H9 (cell line): ENCODE measurements at regions not wholly inside any gene's neighbourhood (a gene's known extent, or its start where the extent isn't known, plus 50 kb on each side); places are given as distances from the start of the nearest gene placed in this dataset.

ENCODE experiments used
- DNase-seq: peaks from one replicate; pipeline ENCODE4 v3.0.0-alpha.2; 2017
- H2AFZ ChIP-seq: one replicate; pipeline ENCODE4 v1.6.1; 2013; ENCODE audit warnings: mild to moderate bottlenecking, low read length, control low read depth, moderate library complexity
- H2AK5ac ChIP-seq: 2 replicates; pipeline ENCODE4 v1.6.1; 2013; ENCODE audit warnings: low read length, control low read depth, mixed read lengths; ENCODE audit not compliant: insufficient read length
- H2BK120ac ChIP-seq: one replicate; pipeline ENCODE4 v1.6.1; 2013; ENCODE audit warnings: low read depth, mild to moderate bottlenecking, low read length, control low read depth, inconsistent platforms; ENCODE audit not compliant: poor library complexity, severe bottlenecking
- H2BK12ac ChIP-seq: 2 replicates; pipeline ENCODE4 v1.6.1; 2013; ENCODE audit warnings: low read length, control low read depth, mixed read lengths, low read depth; ENCODE audit not compliant: insufficient read length
- H2BK15ac ChIP-seq: 2 replicates; pipeline ENCODE4 v1.6.1; 2013; ENCODE audit warnings: low read depth, low read length, control low read depth
- H2BK20ac ChIP-seq: one replicate; pipeline ENCODE4 v1.6.1; 2013; ENCODE audit warnings: low read depth, mild to moderate bottlenecking, low read length, control low read depth, inconsistent platforms; ENCODE audit not compliant: poor library complexity, severe bottlenecking
- H2BK5ac ChIP-seq: 2 replicates; pipeline ENCODE4 v1.6.1; 2013; ENCODE audit warnings: low read length, control low read depth, mixed read lengths; ENCODE audit not compliant: insufficient read length
- H3K14ac ChIP-seq: 2 replicates; pipeline ENCODE4 v1.6.1; 2013; ENCODE audit warnings: low read length, control low read depth; ENCODE audit not compliant: insufficient read depth
- H3K18ac ChIP-seq: 2 replicates; pipeline ENCODE4 v1.6.1; 2013; ENCODE audit warnings: low read depth, mild to moderate bottlenecking, mixed read lengths, low read length, control low read depth; ENCODE audit not compliant: insufficient read length
- H3K23ac ChIP-seq: 2 replicates; pipeline ENCODE4 v1.6.1; 2013; ENCODE audit warnings: low read length, control low read depth, mixed read lengths, low read depth; ENCODE audit not compliant: insufficient read length
- H3K23me2 ChIP-seq: 2 replicates; pipeline ENCODE4 v1.6.1; 2013; ENCODE audit warnings: low read depth, mild to moderate bottlenecking, mixed read lengths, low read length, control low read depth; ENCODE audit not compliant: insufficient read length, poor library complexity, severe bottlenecking
- H3K27ac ChIP-seq: 2 replicates; pipeline ENCODE4 v1.5.1; 2013; ENCODE audit warnings: low read length, control low read depth, mixed read lengths, low read depth; ENCODE audit not compliant: insufficient read length
- H3K27me3 ChIP-seq: 2 replicates; pipeline ENCODE4 v1.6.1; 2013; ENCODE audit warnings: low read length, control low read depth, inconsistent platforms; ENCODE audit not compliant: insufficient read depth
- H3K4ac ChIP-seq: 2 replicates; pipeline ENCODE4 v1.6.1; 2013; ENCODE audit warnings: low read depth, mild to moderate bottlenecking, control low read depth, inconsistent platforms, low read length, moderate library complexity
- H3K4me1 ChIP-seq: 2 replicates; pipeline ENCODE4 v1.6.1; 2013; ENCODE audit warnings: low read length, control low read depth, inconsistent platforms; ENCODE audit not compliant: insufficient read depth
- H3K4me2 ChIP-seq: 2 replicates; pipeline ENCODE4 v1.6.1; 2013; ENCODE audit warnings: low read length, control low read depth, mixed read lengths; ENCODE audit not compliant: insufficient read length, insufficient read depth
- H3K56ac ChIP-seq: 2 replicates; pipeline ENCODE4 v1.6.1; 2013; ENCODE audit warnings: low read depth, mild to moderate bottlenecking, mixed read lengths, low read length, control low read depth; ENCODE audit not compliant: insufficient read length
- H3K79me1 ChIP-seq: 2 replicates; pipeline ENCODE4 v1.6.1; 2013; ENCODE audit warnings: low read depth, mild to moderate bottlenecking, moderate library complexity, low read length, control low read depth, inconsistent platforms; ENCODE audit not compliant: insufficient read depth, poor library complexity, severe bottlenecking
- H3K79me2 ChIP-seq: 2 replicates; pipeline ENCODE4 v1.6.1; 2013; ENCODE audit warnings: low read length, control low read depth, inconsistent platforms; ENCODE audit not compliant: insufficient read depth
- H3K9ac ChIP-seq: 2 replicates; pipeline ENCODE4 v1.6.1; 2013; ENCODE audit warnings: low read length, control low read depth, mixed read lengths; ENCODE audit not compliant: insufficient read length; ENCODE audit errors: extremely low read depth
- H3K9me3 ChIP-seq: one replicate; pipeline ENCODE4 v1.6.1; 2013; ENCODE audit warnings: low read depth, low read length, inconsistent platforms; ENCODE audit not compliant: control insufficient read depth
- H3T11ph ChIP-seq: one replicate; pipeline ENCODE4 v1.6.1; 2013; ENCODE audit warnings: mild to moderate bottlenecking, low read length, control low read depth, inconsistent platforms
- H4K20me1 ChIP-seq: one replicate; pipeline ENCODE4 v1.6.1; 2013; ENCODE audit not compliant: control insufficient read depth, insufficient read length, insufficient read depth
- H4K5ac ChIP-seq: 2 replicates; pipeline ENCODE4 v1.6.1; 2013; ENCODE audit warnings: low read depth, mild to moderate bottlenecking, mixed read lengths, low read length, control low read depth; ENCODE audit not compliant: insufficient read length
- H4K8ac ChIP-seq: replicated peaks from 2 replicates; pipeline ENCODE4 v1.6.1; 2013; ENCODE audit warnings: low read length, control low read depth, mixed read lengths, low read depth; ENCODE audit not compliant: insufficient read length
- H4K91ac ChIP-seq: 2 replicates; pipeline ENCODE4 v1.6.1; 2013; ENCODE audit warnings: low read depth, mild to moderate bottlenecking, moderate library complexity, mixed read lengths, low read length, control low read depth; ENCODE audit not compliant: insufficient read length
- H3K27ac Mint-ChIP-seq, 3 experiments: 2 replicates in 2 of 3; 3 replicates in 1 of 3; pipeline ENCODE4 v1.8.0; 2020 to 2021; ENCODE audit warnings: mixed read lengths in 3 of 3, mild to moderate bottlenecking in 1 of 3, moderate library complexity in 1 of 3
- H3K27me3 Mint-ChIP-seq: 2 replicates; pipeline ENCODE4 v1.8.0; 2021; ENCODE audit warnings: low read depth, mild to moderate bottlenecking, moderate library complexity, mixed read lengths
- H3K36me3 Mint-ChIP-seq, 3 experiments: 2 replicates in 2 of 3; 3 replicates in 1 of 3; pipeline ENCODE4 v1.8.0; 2020 to 2021; ENCODE audit warnings: low read depth in 3 of 3, mixed read lengths in 3 of 3; ENCODE audit not compliant: insufficient read depth in 1 of 3
- H3K4me1 Mint-ChIP-seq, 2 experiments: 2 replicates each; pipeline ENCODE4 v1.8.0; 2020; ENCODE audit warnings: mixed read lengths in 2 of 2
- H3K4me3 Mint-ChIP-seq, 2 experiments: 2 replicates in 1 of 2; 3 replicates in 1 of 2; pipeline ENCODE4 v1.8.0; 2020 to 2021; ENCODE audit warnings: mild to moderate bottlenecking in 2 of 2, mixed read lengths in 2 of 2, moderate library complexity in 1 of 2
- H3K9me3 Mint-ChIP-seq, 2 experiments: 2 replicates in 1 of 2; 3 replicates in 1 of 2; pipeline ENCODE4 v1.8.0; 2020; ENCODE audit warnings: mild to moderate bottlenecking in 2 of 2, mixed read lengths in 2 of 2, moderate library complexity in 1 of 2
- CTCF ChIP-seq: fragments of 200-600 bp; sonication (generic); conservative IDR thresholded peaks from 3 replicates; pipeline ENCODE4 v1.8.0; 2021; ENCODE audit warnings: antibody characterized with exemption, mild to moderate bottlenecking
- WGBS: extraction: QIAGEN DNeasy Blood & Tissue Kit; methylation state at CpG from one replicate; pipeline ENCODE4 v1.1.7; 2013; ENCODE audit warnings: missing lambda C conversion rate, low lambda C conversion rate, mixed read lengths; ENCODE audit not compliant: insufficient read length; ENCODE audit errors: extremely low coverage; 5-methylcytosine and 5-hydroxymethylcytosine counted together

GRCh38 chr22:48949375-48950149 lies 878.1 kb downstream of the BRD1 start:
- Mint-ChIP-seq H3K4me3 (no peak overlapping the region), H3K27me3 (peaks cover 32% of the 10 kb centered on the region), H3K4me1 (peaks cover 0 to 6% of the 10 kb centered on the region in 2 experiments; a peak in 1 of 4 replicates), H3K27ac (no peak overlapping the region; a peak in 1 of 7 replicates), H3K36me3 (peaks cover 0 to 3% (median 0%) of the 10 kb centered on the region in 3 experiments; a peak in 1 of 7 replicates), H3K9me3 (no peaks in the 10 kb centered on the region; a peak in 2 of 5 replicates)
- Histone ChIP-seq H3K4me2 (no peak overlapping the region), H3T11ph (no peak overlapping the region), H3K4me1 (no peaks in the 10 kb centered on the region), H2AFZ (no peak overlapping the region), H4K91ac (no peak overlapping the region), H3K23ac (no peak overlapping the region), H3K23me2 (no peaks in the 10 kb centered on the region), H3K79me1 (no peaks in the 10 kb centered on the region), H2AK5ac (no peak overlapping the region), H3K56ac (no peak overlapping the region), H4K8ac (no peak overlapping the region), H3K79me2 (no peaks in the 10 kb centered on the region), H2BK15ac (no peak overlapping the region), H4K20me1 (no peaks in the 10 kb centered on the region), H3K27me3 (no peaks in the 10 kb centered on the region), H3K27ac (no peak overlapping the region), H2BK5ac (no peak overlapping the region), H2BK20ac (no peak overlapping the region), H3K4ac (no peak overlapping the region), H3K9ac (no peak overlapping the region), H3K9me3 (no peaks in the 10 kb centered on the region), H3K14ac (no peak overlapping the region), H4K5ac (no peak overlapping the region), H2BK120ac (no peak overlapping the region), H3K18ac (no peak overlapping the region), H2BK12ac (no peak overlapping the region)
- WGBS: no CpG with 5 or more reads among the region's 18 CpGs
- no peak for TF ChIP-seq CTCF
- DNase-seq: peak; percentile 13
